ENCODE measurements at regions not wholly inside any gene's neighbourhood (a gene's known extent, or its start where the extent isn't known, plus 50 kb on each side); places are given as distances from the start of the nearest gene placed in this dataset.
"Not testable (repeated sequence)": the region's sequence is repeated elsewhere in the genome, so short reads cannot be mapped to it uniquely, and the experiment has no call there.

DNA sequence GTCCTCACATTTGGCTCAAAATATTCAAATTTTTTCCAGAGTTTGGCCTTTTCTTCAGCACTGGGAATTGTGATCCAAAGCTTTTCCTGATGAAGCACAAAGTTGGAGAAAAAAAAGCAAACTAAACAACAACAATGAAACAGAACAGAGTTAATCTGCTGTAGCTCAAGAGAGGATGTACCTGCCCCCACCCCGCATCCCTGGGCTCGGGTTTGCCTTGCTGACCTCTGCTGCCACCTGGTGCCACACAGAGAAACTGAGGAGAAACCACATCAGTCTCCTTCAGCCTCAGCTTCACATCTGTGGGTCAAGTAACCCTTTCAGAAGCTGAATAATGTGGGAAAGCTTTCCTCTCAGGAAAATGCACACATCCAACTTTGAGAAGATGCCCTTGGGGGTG lies 290.4 kb downstream of the RTP5 start:
- DNase-seq; H3K36me3 ChIP-seq (ENCODE audit: control insufficient read depth, insufficient read depth, low read length); H3K4me1 ChIP-seq (ENCODE audit: control insufficient read depth, insufficient read depth, low read length); H3K9me3 ChIP-seq (replicated peaks; ENCODE audit: control insufficient read depth, low read depth, low read length); H3K27me3 ChIP-seq (ENCODE audit: control insufficient read depth, insufficient read depth, low read length); H3K27ac ChIP-seq (ENCODE audit: low read length); H3K4me3 ChIP-seq (ENCODE audit: low read length): not testable (repeated sequence)
- no CpG with 5 or more reads among the region's 2 CpGs for WGBS (ENCODE audit: insufficient coverage)

DNA sequence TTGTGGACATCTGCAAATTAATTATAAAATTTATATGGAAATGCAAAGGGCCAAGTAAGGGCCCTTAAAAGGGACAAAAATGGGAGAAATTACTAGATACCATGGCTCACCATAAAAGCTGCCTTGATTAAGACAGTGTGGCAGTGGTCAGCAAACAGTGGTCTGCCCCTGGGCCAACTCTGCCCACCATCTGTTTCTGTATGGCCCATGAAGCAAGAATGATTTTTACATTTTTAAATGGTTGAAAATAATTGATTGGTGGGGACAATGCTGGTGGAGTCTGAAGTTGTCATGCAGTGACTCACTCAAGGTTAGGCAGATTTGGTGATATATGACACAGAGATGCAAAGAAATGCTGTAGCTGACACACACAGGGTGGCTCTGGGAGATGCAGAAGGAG lies 295.6 kb downstream of the RTP5 start:
- not testable (repeated sequence) for H3K4me3 ChIP-seq (ENCODE audit: low read length); DNase-seq; H3K4me1 ChIP-seq (ENCODE audit: control insufficient read depth, insufficient read depth, low read length); H3K27ac ChIP-seq (ENCODE audit: low read length); H3K27me3 ChIP-seq (ENCODE audit: control insufficient read depth, insufficient read depth, low read length); H3K9me3 ChIP-seq (replicated peaks; ENCODE audit: control insufficient read depth, low read depth, low read length); H3K36me3 ChIP-seq (ENCODE audit: control insufficient read depth, insufficient read depth, low read length)

DNA sequence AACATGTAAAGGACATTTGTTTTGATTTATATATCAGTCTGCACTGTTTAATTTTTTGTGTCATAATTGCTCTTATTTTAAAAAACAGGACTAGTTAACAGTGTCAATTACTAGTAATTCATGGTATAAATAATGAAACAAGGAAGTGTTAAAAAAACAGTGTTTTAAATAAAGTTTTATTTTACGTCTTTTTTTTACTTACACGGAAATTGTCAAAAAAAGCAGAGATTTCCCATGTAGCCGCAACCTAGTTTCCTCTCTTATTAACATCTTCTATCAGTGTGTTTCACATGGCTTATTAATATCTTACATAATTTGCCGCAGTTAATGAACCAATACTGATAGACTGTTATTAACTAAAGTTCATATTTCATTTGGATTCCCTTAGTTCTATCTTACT lies 301.8 kb downstream of the RTP5 start:
- not testable (repeated sequence) for H3K4me1 ChIP-seq (ENCODE audit: control insufficient read depth, insufficient read depth, low read length); DNase-seq; H3K9me3 ChIP-seq (replicated peaks; ENCODE audit: control insufficient read depth, low read depth, low read length); H3K27me3 ChIP-seq (ENCODE audit: control insufficient read depth, insufficient read depth, low read length); H3K4me3 ChIP-seq (ENCODE audit: low read length); H3K36me3 ChIP-seq (ENCODE audit: control insufficient read depth, insufficient read depth, low read length); H3K27ac ChIP-seq (ENCODE audit: low read length)
- WGBS (ENCODE audit: insufficient coverage), result no CpG with 5 or more reads among the region's 4 CpGs
